HCT116 (cell line): ENCODE measurements at regions not wholly inside any gene's neighbourhood (a gene's known extent, or its start where the extent isn't known, plus 50 kb on each side); places are given as distances from the start of the nearest gene placed in this dataset.

Experiments used
- ATAC-seq: fragments of 200-7000 bp; cut with Tn5 transposase; 2 replicates; pipeline ENCODE4 v1.9.1; 2020; ENCODE audit warnings: mild to moderate bottlenecking, moderate library complexity
- BruUV-seq: library from RNA; stranded (reverse); fragments of 400-500 nt; replicated peaks from 2 replicates; lab custom pipeline; 2021; lab: Mats Ljungman, UMichigan
- CTCF ChIA-PET: fragments of 300-600 bp; sonication (Branson Sonifier 250); formaldehyde crosslinking; loops from one replicate; lab custom pipeline; 2021; ENCODE audit warnings: antibody characterized with exemption; lab: Charles Lee
- POLR2A ChIA-PET: fragments of 300-600, 350-600 bp; sonication (Branson Sonifier 250); formaldehyde crosslinking; loops from one replicate; lab custom pipeline; 2021; ENCODE audit warnings: antibody characterized with exemption; lab: Charles Lee
- RAD21 ChIA-PET, 2 experiments: fragments of 300-600 bp; sonication (Branson Sonifier 250); formaldehyde crosslinking; loops; one replicate each; lab custom pipeline; 2023; ENCODE audit warnings: low total read pairs in 2 of 2; ENCODE audit not compliant: uncharacterized antibody in 2 of 2, unreplicated experiment in 2 of 2, low non-redundant PET in 1 of 2; lab: Charles Lee
- DNase-seq: peaks from one replicate; pipeline ENCODE4 v3.0.0-alpha.2; 2010; ENCODE audit warnings: low read depth, low spot score
- H2AFZ ChIP-seq: fragments of 200-600 bp; shearing (Covaris generic), sonication (generic); 2 replicates; pipeline ENCODE4 v1.6.1; 2017; ENCODE audit warnings: low read depth, mixed run types, mixed read lengths, antibody characterized with exemption, low read length; ENCODE audit not compliant: poor library complexity, severe bottlenecking
- H3K27ac ChIP-seq: 2 replicates; pipeline ENCODE4 v1.5.1; 2012; ENCODE audit warnings: low read depth, low read length
- H3K27me3 ChIP-seq: fragments of 200-600 bp; sonication (generic); 2 replicates; pipeline ENCODE4 v1.6.1; 2016; ENCODE audit warnings: mixed run types, low read length, mixed read lengths; ENCODE audit not compliant: insufficient read depth
- H3K36me3 ChIP-seq, 2 experiments: fragments of 200-500 bp in 1 of 2; fragments of 200-600 bp in 1 of 2; sonication (Bioruptor generic) in 1 of 2; sonication (generic) in 1 of 2; 2 replicates each; pipeline versions ENCODE4 v1.5.1 to v1.6.1; 2014 to 2016; ENCODE audit warnings: low read length in 2 of 2, inconsistent platforms in 1 of 2, mixed read lengths in 1 of 2, mixed run types in 1 of 2; ENCODE audit not compliant: insufficient read depth in 2 of 2, control insufficient read depth in 1 of 2
- H3K4me1 ChIP-seq, 2 experiments: fragments of 200-600 bp in 1 of 2; sonication (generic) in 1 of 2; 2 replicates each; pipeline versions ENCODE4 v1.5.1 to v1.6.1; 2012 to 2017; ENCODE audit warnings: low read length in 2 of 2, inconsistent platforms in 1 of 2, mild to moderate bottlenecking in 1 of 2, mixed read lengths in 1 of 2, mixed run types in 1 of 2, moderate library complexity in 1 of 2; ENCODE audit not compliant: insufficient read depth in 2 of 2, control insufficient read depth in 1 of 2
- H3K4me2 ChIP-seq: fragments of 200-600 bp; sonication (generic); 2 replicates; pipeline ENCODE4 v1.6.1; 2017; ENCODE audit warnings: mixed run types, low read length, mixed read lengths
- H3K4me3 ChIP-seq, 2 experiments: fragments of 200-600 bp in 1 of 2; sonication (generic) in 1 of 2; replicated peaks in 1 of 2; 2 replicates each; pipeline ENCODE4 v1.5.1; 2011 to 2016; ENCODE audit warnings: low read length in 2 of 2, control low read depth in 1 of 2, low read depth in 1 of 2, mild to moderate bottlenecking in 1 of 2, mixed read lengths in 1 of 2, mixed run types in 1 of 2
- H3K79me2 ChIP-seq: fragments of 200-600 bp; sonication (generic); 2 replicates; pipeline ENCODE4 v1.6.1; 2017; ENCODE audit warnings: mild to moderate bottlenecking, mixed run types, low read length, moderate library complexity, mixed read lengths; ENCODE audit not compliant: insufficient read depth
- H3K9ac ChIP-seq: fragments of 200-600 bp; sonication (generic); 2 replicates; pipeline ENCODE4 v1.6.1; 2016; ENCODE audit warnings: low read length, mixed read lengths
- H3K9me2 ChIP-seq: fragments of 200-600 bp; sonication (generic), shearing (Covaris generic); 2 replicates; pipeline ENCODE4 v1.6.1; 2017; ENCODE audit warnings: mixed run types, mild to moderate bottlenecking, moderate library complexity; ENCODE audit not compliant: insufficient read depth
- H3K9me3 ChIP-seq, 2 experiments: fragments of 200-500 bp in 1 of 2; fragments of 200-600 bp in 1 of 2; sonication (Bioruptor generic) in 1 of 2; sonication (generic) in 1 of 2; 2 replicates each; pipeline ENCODE4 v1.6.1; 2014 to 2017; ENCODE audit warnings: low read length in 2 of 2, mixed read lengths in 2 of 2, inconsistent platforms in 1 of 2, low read depth in 1 of 2, mild to moderate bottlenecking in 1 of 2, mixed run types in 1 of 2, moderate library complexity in 1 of 2; ENCODE audit not compliant: control insufficient read depth in 1 of 2, insufficient read depth in 1 of 2
- H4K20me1 ChIP-seq: fragments of 200-600 bp; sonication (generic), shearing (Covaris generic); 2 replicates; pipeline ENCODE4 v1.6.1; 2017; ENCODE audit warnings: mixed run types, mild to moderate bottlenecking, moderate library complexity; ENCODE audit not compliant: insufficient read depth
- ATF3 ChIP-seq: IDR thresholded peaks from 2 replicates; pipeline ENCODE4 v1.6.1; 2012
- CBX3 ChIP-seq: IDR thresholded peaks from 2 replicates; pipeline ENCODE4 v1.6.1; 2012; ENCODE audit warnings: low read depth
- CEBPB ChIP-seq: IDR thresholded peaks from 2 replicates; pipeline ENCODE4 v1.6.1; 2012; ENCODE audit warnings: low read depth
- EGR1 ChIP-seq: IDR thresholded peaks from 2 replicates; pipeline ENCODE4 v1.6.1; 2012; ENCODE audit warnings: low read depth
- ELF1 ChIP-seq: IDR thresholded peaks from 2 replicates; pipeline ENCODE4 v1.6.1; 2012; ENCODE audit warnings: low read depth, borderline replicate concordance
- EZH2 ChIP-seq: fragments of 200-600 bp; sonication (generic); IDR thresholded peaks from 2 replicates; pipeline ENCODE4 v1.6.1; 2017; ENCODE audit warnings: antibody characterized with exemption, mixed run types
- EZH2phosphoT487 ChIP-seq: fragments of 200-600 bp; IDR thresholded peaks from 2 replicates; pipeline ENCODE4 v1.6.1; 2018; ENCODE audit warnings: antibody characterized with exemption, borderline replicate concordance
- FOSL1 ChIP-seq: IDR thresholded peaks from 2 replicates; pipeline ENCODE4 v1.6.1; 2012; ENCODE audit warnings: low read depth
- JUND ChIP-seq: IDR thresholded peaks from 2 replicates; pipeline ENCODE4 v1.6.1; 2012
- POLR2A ChIP-seq: IDR thresholded peaks from 2 replicates; pipeline ENCODE4 v1.7.0; 2011; ENCODE audit warnings: borderline replicate concordance; ENCODE audit not compliant: insufficient read depth, insufficient read length; ENCODE audit errors: extremely low read depth
- POLR2AphosphoS5 ChIP-seq: IDR thresholded peaks from 2 replicates; pipeline ENCODE4 v1.6.1; 2011; ENCODE audit warnings: mild to moderate bottlenecking, low read depth, low read length, moderate library complexity
- SIN3A ChIP-seq: IDR thresholded peaks from 2 replicates; pipeline ENCODE4 v1.6.1; 2012; ENCODE audit warnings: low read depth
- SP1 ChIP-seq: IDR thresholded peaks from 2 replicates; pipeline ENCODE4 v1.6.1; 2012; ENCODE audit warnings: low read depth
- SRF ChIP-seq: IDR thresholded peaks from 2 replicates; pipeline ENCODE4 v1.6.1; 2012; ENCODE audit warnings: low read depth
- YY1 ChIP-seq: IDR thresholded peaks from 2 replicates; pipeline ENCODE4 v1.6.1; 2011; ENCODE audit warnings: low read length, low read depth, moderate library complexity, mild to moderate bottlenecking; ENCODE audit not compliant: insufficient replicate concordance; ENCODE audit errors: extremely low read depth
- ZFX ChIP-seq: fragments of 450-650 bp; IDR thresholded peaks from 2 replicates; pipeline ENCODE4 v1.6.1; 2017
- ZNF274 ChIP-seq: fragments of 200-500 bp; sonication (Bioruptor generic); IDR thresholded peaks from 2 replicates; pipeline ENCODE4 v1.6.1; 2014; ENCODE audit warnings: mild to moderate bottlenecking, low read depth, low read length, inconsistent platforms
- intact Hi-C: fragments of 100-400 bp; cut with micrococcal nuclease; formaldehyde crosslinking; loops from 2 replicates; pipeline ENCODE4 v1.10.0; 2022

- CTCF ChIA-PET, result no interaction called here
- H3K79me2 ChIP-seq, result no peaks in the 10 kb centered on the region
- no peak overlapping the region for H3K4me2 ChIP-seq
- H3K4me3 ChIP-seq, result no peak overlapping the region
- no peaks in the 10 kb centered on the region for H3K9me3 ChIP-seq
- TF ChIP-seq CBX3, result no peak
- TF ChIP-seq EGR1, result no peak
- TF ChIP-seq SP1, result no peak
- TF ChIP-seq POLR2AphosphoS5, result no peak
- no peak for TF ChIP-seq EZH2
- no peak for TF ChIP-seq FOSL1
- no peak for TF ChIP-seq CEBPB
- no peak for TF ChIP-seq ELF1
- TF ChIP-seq YY1, result no peak
- no peak for TF ChIP-seq EZH2phosphoT487
- TF ChIP-seq, all 23 proteins: peak for 0
- no peaks in the 10 kb centered on the region for H3K36me3 ChIP-seq
- no peaks in the 10 kb centered on the region for H3K9me2 ChIP-seq
- BruUV-seq, result no TSS peak
- no peak overlapping the region for H3K9ac ChIP-seq
- ChIA-PET RAD21 (no interaction called here), POLR2A (no interaction called here)
- DNase-seq (no peak), ATAC-seq (no peak)
- H3K27me3 ChIP-seq, result no peaks in the 10 kb centered on the region
- H3K27ac ChIP-seq, result no peak overlapping the region
- intact Hi-C loops, result loop anchor here (10.0 kb wide), 1 partner anchor 551 kb away; no protein-coding TSS in a partner anchor
- H2AFZ ChIP-seq, result no peak overlapping the region
- H4K20me1 ChIP-seq, result no peaks in the 10 kb centered on the region
- peaks cover 6 to 33% of the 10 kb centered on the region in 2 experiments for H3K4me1 ChIP-seq
These were observed 150.2 kb upstream of the PAPPA start for GRCh38 chr9:116003397-116003796.

- no peaks in the 10 kb centered on the region for H3K27me3 ChIP-seq
- H3K9me3 ChIP-seq, result no peaks in the 10 kb centered on the region
- ATAC-seq (no peak), DNase-seq (no peak)
- no peaks in the 10 kb centered on the region for H3K79me2 ChIP-seq
- intact Hi-C loops, result loop anchor here (10.0 kb wide), 1 partner anchor 550 kb away; no protein-coding TSS in a partner anchor
- H3K36me3 ChIP-seq, result no peaks in the 10 kb centered on the region
- no peak for TF ChIP-seq POLR2A
- TF ChIP-seq SIN3A, result no peak
- no peak for TF ChIP-seq ZNF274
- TF ChIP-seq EZH2phosphoT487, result no peak
- TF ChIP-seq ZFX, result no peak
- no peak for TF ChIP-seq JUND
- TF ChIP-seq ELF1, result no peak
- no peak for TF ChIP-seq SRF
- no peak for TF ChIP-seq SP1
- no peak for TF ChIP-seq ATF3
- no peak for TF ChIP-seq CEBPB
- no peak overlapping the region for H2AFZ ChIP-seq
- no peaks in the 10 kb centered on the region for H4K20me1 ChIP-seq
- POLR2A ChIA-PET, result no interaction called here
- no peak overlapping the region for H3K4me3 ChIP-seq
- no peak overlapping the region for H3K9ac ChIP-seq
- peaks cover 10 to 44% of the 10 kb centered on the region in 2 experiments for H3K4me1 ChIP-seq
- no peak overlapping the region for H3K4me2 ChIP-seq
- H3K27ac ChIP-seq, result no peak overlapping the region
- BruUV-seq, result no TSS peak
- RAD21 ChIA-PET, result no interaction called here
- CTCF ChIA-PET, result no interaction called here
- no peaks in the 10 kb centered on the region for H3K9me2 ChIP-seq
These were observed 148.4 kb upstream of the PAPPA start for GRCh38 chr9:116005205-116005604.
